Peyer's patch (tissue), 4 donors: ENCODE measurements at regions not wholly inside any gene's neighbourhood (a gene's known extent, or its start where the extent isn't known, plus 50 kb on each side); places are given as distances from the start of the nearest gene placed in this dataset.

ENCODE experiments used
- DNase-seq, 3 donors: peaks; one replicate each; pipeline ENCODE4 v3.0.0-alpha.2; 2017 to 2019
- H3K27ac ChIP-seq, 4 donors: fragments of 200-600 bp; sonication (generic); one replicate each; pipeline ENCODE4 v1.5.1; 2016 to 2019
- H3K27me3 ChIP-seq, 2 donors: fragments of 200-600 bp; sonication (generic); one replicate each; pipeline ENCODE4 v1.5.1; 2019
- H3K36me3 ChIP-seq, 3 donors: fragments of 200-600 bp; sonication (generic); one replicate each; pipeline ENCODE4 v1.5.1; 2016 to 2019
- H3K4me1 ChIP-seq, 4 donors: fragments of 200-600 bp; sonication (generic); one replicate each; pipeline ENCODE4 v1.5.1; 2016 to 2019
- H3K4me3 ChIP-seq, 4 donors: fragments of 200-600 bp; sonication (generic); 1 replicate in 3 of 4; 2 replicates in 1 of 4; pipeline ENCODE4 v1.5.1; 2016 to 2019; ENCODE audit warnings: mild to moderate bottlenecking in 1 of 4
- H3K9me3 ChIP-seq, 4 donors: fragments of 200-600 bp; sonication (generic); one replicate each; pipeline ENCODE4 v1.5.1; 2016 to 2019; ENCODE audit warnings: mild to moderate bottlenecking in 1 of 4
- CTCF ChIP-seq, 6 experiments: fragments of 450-650 bp in 4 of 6; fragments of 200-600 bp in 2 of 6; sonication (generic) in 1 of 6; IDR thresholded peaks; one replicate each; pipeline ENCODE4 v1.5.1; 2017 to 2019; ENCODE audit warnings: antibody characterized with exemption in 6 of 6, mild to moderate bottlenecking in 3 of 6, moderate library complexity in 1 of 6
- POLR2A ChIP-seq, 2 donors: fragments of 450-650 bp; IDR thresholded peaks; one replicate each; pipeline ENCODE4 v1.5.1; 2017; ENCODE audit warnings: antibody characterized with exemption in 2 of 2, mild to moderate bottlenecking in 2 of 2, moderate library complexity in 2 of 2

DNA sequence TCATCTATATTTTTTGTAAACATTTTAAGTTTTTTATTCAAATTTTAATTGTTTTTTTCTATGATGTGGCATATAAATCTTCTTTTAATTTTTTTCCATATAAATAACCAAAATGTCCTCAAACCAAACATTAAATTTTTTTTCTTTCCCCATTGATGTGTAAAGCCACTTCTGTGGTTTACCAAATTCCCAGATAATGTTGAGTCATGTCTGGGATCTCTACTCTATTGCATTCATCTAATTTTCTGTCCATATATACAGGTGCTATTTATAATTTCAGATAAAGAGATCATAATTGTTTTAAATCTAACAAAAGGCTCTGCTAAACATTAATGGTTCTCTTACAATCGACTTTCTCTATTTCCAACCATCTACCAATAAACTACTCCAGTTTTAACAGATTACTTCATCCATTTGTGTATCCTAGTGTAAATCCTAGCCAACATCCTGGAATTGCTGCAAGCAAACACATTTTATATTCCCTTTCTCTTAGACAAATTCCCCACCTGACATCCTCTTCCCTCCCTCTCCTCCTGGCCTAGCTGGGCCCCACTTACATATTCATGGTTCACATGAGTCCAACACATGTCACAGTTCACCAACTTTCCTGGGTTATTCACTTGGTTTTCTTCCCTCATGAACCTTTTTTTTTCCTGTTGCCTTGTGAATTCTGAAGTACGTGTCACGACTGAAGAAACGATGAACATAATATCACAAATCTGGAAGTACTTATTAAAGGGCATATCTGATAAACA is 368.0 kb upstream of the AGTR1 start:
- Histone ChIP-seq H3K27me3 (no peaks in the 10 kb centered on the region), H3K9me3 (no peaks in the 10 kb centered on the region), H3K36me3 (no peaks in the 10 kb centered on the region), H3K27ac (no peak overlapping the region), H3K4me1 (no peaks in the 10 kb centered on the region), H3K4me3 (no peak overlapping the region)
- TF ChIP-seq CTCF (IDR thresholded peaks at IDR 0.05) (no peak), POLR2A (IDR thresholded peaks at IDR 0.05) (no peak)
- no peak for DNase-seq

DNA sequence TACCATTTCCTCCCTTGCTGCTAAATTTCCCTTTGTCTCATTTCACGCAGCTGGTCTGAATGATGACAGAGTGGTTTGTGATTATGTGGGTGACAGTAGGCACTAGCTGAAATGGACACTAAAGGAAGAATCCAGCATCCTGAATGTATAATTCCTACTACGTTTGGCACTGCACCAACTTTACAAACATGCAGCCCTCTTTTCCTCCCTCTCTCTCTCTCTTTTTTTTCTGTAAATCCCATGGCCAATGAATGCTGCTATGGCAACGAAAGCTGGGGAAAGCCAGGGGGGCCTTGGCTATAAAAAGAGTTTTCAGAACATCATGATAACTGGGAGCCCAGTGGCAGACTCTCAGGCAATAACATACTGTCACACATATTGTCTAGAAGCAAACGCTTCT is 367.2 kb upstream of the AGTR1 start:
- H3K36me3 ChIP-seq = no peaks in the 10 kb centered on the region
- no peaks in the 10 kb centered on the region for H3K9me3 ChIP-seq
- TF ChIP-seq POLR2A (IDR thresholded peaks at IDR 0.05) (no peak), CTCF (IDR thresholded peaks at IDR 0.05) (no peak)
- H3K27ac ChIP-seq = no peak overlapping the region
- no peaks in the 10 kb centered on the region for H3K27me3 ChIP-seq
- H3K4me3 ChIP-seq = no peak overlapping the region
- no peaks in the 10 kb centered on the region for H3K4me1 ChIP-seq
- DNase-seq = no peak

DNA sequence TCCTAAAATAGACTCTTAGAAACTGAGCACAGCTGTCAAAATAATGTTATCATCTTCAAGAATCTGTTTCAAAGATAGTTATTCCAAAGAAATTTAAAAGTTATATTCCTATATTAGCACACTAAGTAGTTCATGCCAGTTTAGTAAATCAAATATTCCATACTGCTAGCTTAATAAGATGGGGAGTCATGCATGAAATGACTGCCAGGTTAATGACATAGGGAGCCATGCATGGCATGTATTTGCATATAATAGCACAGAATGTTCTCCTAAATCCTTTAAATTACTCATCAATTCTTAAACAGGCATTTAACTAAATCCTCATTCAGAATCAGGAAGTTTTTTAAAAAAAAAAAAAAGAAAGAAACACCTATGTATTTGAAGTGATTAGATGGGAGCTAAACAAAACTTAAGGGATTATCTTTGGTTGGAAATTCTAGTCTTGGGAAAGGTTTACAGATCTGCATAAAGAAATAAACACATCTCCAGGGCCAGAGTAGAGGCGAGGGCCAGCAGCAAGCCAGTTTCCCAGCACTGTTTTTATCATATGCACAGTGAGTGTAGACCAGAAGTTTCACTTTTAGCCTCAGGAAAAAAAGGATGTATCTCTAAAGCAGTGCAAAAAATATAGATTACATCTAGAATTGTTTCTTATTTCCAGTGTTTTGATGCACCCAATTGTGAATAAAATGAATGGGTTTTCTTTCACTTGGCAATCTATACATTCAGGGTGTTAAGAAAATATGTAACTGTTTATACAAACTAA is 366.4 kb upstream of the AGTR1 start:
- H3K4me1 ChIP-seq = no peaks in the 10 kb centered on the region
- no peak overlapping the region for H3K4me3 ChIP-seq
- TF ChIP-seq CTCF (IDR thresholded peaks at IDR 0.05) = no peak
- no peak for TF ChIP-seq POLR2A (IDR thresholded peaks at IDR 0.05)
- no peak overlapping the region for H3K27ac ChIP-seq
- H3K27me3 ChIP-seq = no peaks in the 10 kb centered on the region
- no peaks in the 10 kb centered on the region for H3K9me3 ChIP-seq
- no peaks in the 10 kb centered on the region for H3K36me3 ChIP-seq
- DNase-seq = no peak

GRCh38 chr3:148332509-148332908 is 365.2 kb upstream of the AGTR1 start:
- Histone ChIP-seq H3K4me3 (no peak overlapping the region), H3K9me3 (no peaks in the 10 kb centered on the region), H3K27ac (no peak overlapping the region), H3K4me1 (no peaks in the 10 kb centered on the region), H3K36me3 (no peaks in the 10 kb centered on the region), H3K27me3 (no peaks in the 10 kb centered on the region)
- TF ChIP-seq POLR2A (IDR thresholded peaks at IDR 0.05) = no peak
- no peak for TF ChIP-seq CTCF (IDR thresholded peaks at IDR 0.05)
- DNase-seq = no peak

DNA sequence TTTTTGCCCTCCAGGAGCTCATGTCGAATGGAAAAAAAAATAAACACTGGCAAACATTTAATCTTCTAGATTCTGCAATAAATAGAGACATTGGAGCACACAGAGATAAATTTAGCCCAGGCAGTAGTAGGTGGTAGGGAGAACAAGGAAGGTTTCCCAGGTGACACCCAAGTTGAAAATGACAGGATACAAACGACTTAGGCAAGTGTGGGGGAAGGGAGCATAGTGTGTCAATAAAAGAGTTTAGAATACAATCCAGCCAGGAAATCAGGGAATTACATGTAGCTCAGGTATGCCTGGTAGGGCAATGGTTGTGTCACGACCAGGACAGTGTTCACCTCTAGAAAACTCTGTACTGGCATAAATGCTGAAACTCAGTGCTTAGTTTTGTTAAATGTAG is 364.6 kb upstream of the AGTR1 start:
- no peak for DNase-seq
- H3K4me3 ChIP-seq = no peak overlapping the region
- H3K27ac ChIP-seq = no peak overlapping the region
- H3K36me3 ChIP-seq = no peaks in the 10 kb centered on the region
- H3K4me1 ChIP-seq = no peaks in the 10 kb centered on the region
- TF ChIP-seq POLR2A (IDR thresholded peaks at IDR 0.05) (no peak), CTCF (IDR thresholded peaks at IDR 0.05) (no peak)
- no peaks in the 10 kb centered on the region for H3K9me3 ChIP-seq
- H3K27me3 ChIP-seq = no peaks in the 10 kb centered on the region
